ENCODE measurements at regions not wholly inside any gene's neighbourhood (a gene's known extent, or its start where the extent isn't known, plus 50 kb on each side); places are given as distances from the start of the nearest gene placed in this dataset.

DNA sequence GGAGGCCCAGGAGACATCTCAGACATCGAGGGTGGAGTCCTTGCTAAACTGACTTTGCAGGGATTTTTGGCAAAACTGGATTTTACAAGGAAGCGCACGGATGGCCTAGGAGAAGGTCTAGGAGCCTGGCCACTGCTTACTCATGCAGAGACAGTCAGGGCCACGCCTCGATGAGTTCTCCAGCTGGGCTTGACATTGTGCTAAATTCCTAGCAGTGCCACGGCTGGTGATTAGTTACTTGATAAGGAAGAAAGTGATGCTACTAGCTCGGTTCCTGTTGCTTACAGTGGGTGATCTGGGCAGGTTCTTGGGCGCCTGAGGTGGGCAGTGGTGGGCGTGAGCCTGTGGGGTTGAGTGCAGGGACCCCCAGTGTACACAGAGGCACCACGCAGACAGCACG is 143.4 kb downstream of the SOX1 start:
- TF ChIP-seq CTCF (IDR thresholded peaks at IDR 0.05; ENCODE audit: low read depth, low read length) (no peak), POLR2A (IDR thresholded peaks at IDR 0.05; ENCODE audit: extremely low read depth, insufficient read length) (no peak), MAX (IDR thresholded peaks at IDR 0.05; ENCODE audit: low read depth, low read length) (no peak)
